A549 (cell line): ENCODE measurements at regions not wholly inside any gene's neighbourhood (a gene's known extent, or its start where the extent isn't known, plus 50 kb on each side); places are given as distances from the start of the nearest gene placed in this dataset.

ENCODE experiments used
- ATAC-seq, 2 experiments: fragments of 200-7000 bp in 1 of 2; fragments of >200 bp in 1 of 2; cut with Nextera tagmentation in 1 of 2; cut with Tn5 transposase in 1 of 2; 3 replicates each; pipeline versions ENCODE4 v1.8.0 to v1.9.1; 2018 to 2020; ENCODE audit warnings: mild to moderate bottlenecking in 1 of 2, moderate library complexity in 1 of 2
- CTCF ChIA-PET: fragments of 300-600 bp; sonication (Branson Sonifier 250); formaldehyde crosslinking; extraction: SDS; loops from one replicate; lab custom pipeline; 2021; ENCODE audit warnings: antibody characterized with exemption, inconsistent platforms; lab: Yijun Ruan, JAX
- POLR2A ChIA-PET: fragments of 350-600 bp; formaldehyde crosslinking; extraction: SDS; loops from one replicate; lab custom pipeline; 2021; ENCODE audit warnings: antibody characterized with exemption, inconsistent platforms; lab: Yijun Ruan, JAX
- DNase-seq, 2 experiments: peaks; one replicate each; pipeline versions ENCODE4 v3.0.0 to v3.0.0-alpha.2; 2011 to 2016; ENCODE audit warnings: low read depth in 1 of 2, low spot score in 1 of 2
- FAIRE-seq: peaks from 2 replicates; lab custom pipeline; 2011; peaks lifted over from hg19 to GRCh38; lab: Jason Lieb, UNC
- H3K27ac ChIP-seq, 2 experiments: fragments of >200 bp; sonication (Bioruptor Twin); formaldehyde crosslinking; 3 replicates each; pipeline ENCODE4 v1.5.1; 2016 to 2017
- H3K4me1 ChIP-seq: fragments of >200 bp; sonication (Bioruptor Twin); formaldehyde crosslinking; 3 replicates; pipeline ENCODE4 v1.6.1; 2016
- H3K4me2 ChIP-seq: fragments of >200 bp; sonication (Bioruptor Twin); formaldehyde crosslinking; 3 replicates; pipeline ENCODE4 v1.6.1; 2016
- H3K4me3 ChIP-seq: fragments of >200 bp; sonication (Bioruptor Twin); formaldehyde crosslinking; 3 replicates; pipeline ENCODE4 v1.5.1; 2016
- H3K9me3 ChIP-seq: fragments of >200 bp; sonication (Bioruptor Twin); formaldehyde crosslinking; 3 replicates; pipeline ENCODE4 v1.6.1; 2016
- CBX8 ChIP-seq: fragments of 200-600 bp; sonication (generic); IDR thresholded peaks from 2 replicates; pipeline ENCODE4 v1.6.1; 2016
- CEBPB ChIP-seq, 2 experiments: fragments of >200 bp in 1 of 2; sonication (Bioruptor Twin) in 1 of 2; formaldehyde crosslinking in 1 of 2; IDR thresholded peaks; 2 replicates each; pipeline ENCODE4 v1.6.1; 2012 to 2016
- CHD4 ChIP-seq: fragments of 200-600 bp; sonication (generic); IDR thresholded peaks from 2 replicates; pipeline ENCODE4 v1.6.1; 2016; ENCODE audit warnings: antibody characterized with exemption, mild to moderate bottlenecking, borderline replicate concordance
- CTCF ChIP-seq: fragments of >200 bp; sonication (Bioruptor Twin); formaldehyde crosslinking; IDR thresholded peaks from 3 replicates; pipeline ENCODE4 v1.5.1; 2016
- EHF ChIP-seq: fragments of 250-450 bp; sonication (Bioruptor Pico); IDR thresholded peaks from 2 replicates; pipeline ENCODE4 v1.5.0; 2020; ENCODE audit warnings: mild to moderate bottlenecking
- ELK1 ChIP-seq: fragments of 150-350 bp; IDR thresholded peaks from 2 replicates; pipeline ENCODE4 v1.6.1; 2014; ENCODE audit warnings: low read depth, mild to moderate bottlenecking, low read length
- FOSL2 ChIP-seq, 2 experiments: fragments of 450-650 bp in 1 of 2; fragments of >200 bp in 1 of 2; sonication (Bioruptor Twin) in 1 of 2; formaldehyde crosslinking; IDR thresholded peaks; 2 replicates each; pipeline versions ENCODE4 v1.5.0 to v1.6.1; 2016 to 2020; ENCODE audit warnings: mild to moderate bottlenecking in 1 of 2, moderate library complexity in 1 of 2
- HDAC2 ChIP-seq: fragments of 200-600 bp; sonication (generic); IDR thresholded peaks from 2 replicates; pipeline ENCODE4 v1.6.1; 2016
- MAFK ChIP-seq: fragments of 450-650 bp; IDR thresholded peaks from 2 replicates; pipeline ENCODE4 v1.6.1; 2014; ENCODE audit not compliant: partially characterized antibody
- PHF8 ChIP-seq: fragments of 200-600 bp; sonication (generic); IDR thresholded peaks from 2 replicates; pipeline ENCODE4 v1.6.1; 2016; ENCODE audit warnings: low read depth, mild to moderate bottlenecking, antibody characterized with exemption, moderate library complexity, borderline replicate concordance
- RCOR1 ChIP-seq: fragments of 150-350 bp; IDR thresholded peaks from 2 replicates; pipeline ENCODE4 v1.6.1; 2014; ENCODE audit warnings: antibody characterized with exemption, low read length, low read depth
- RFX5 ChIP-seq: fragments of 450-650 bp; IDR thresholded peaks from 2 replicates; pipeline ENCODE4 v1.7.1; 2014; ENCODE audit warnings: antibody characterized with exemption, mild to moderate bottlenecking, moderate library complexity
- SMC3 ChIP-seq: fragments of >200 bp; sonication (Bioruptor Twin); formaldehyde crosslinking; IDR thresholded peaks from 3 replicates; pipeline ENCODE4 v1.6.1; 2018; ENCODE audit warnings: inconsistent platforms
- TP53 ChIP-seq: fragments of 250-450 bp; sonication (Bioruptor Pico); IDR thresholded peaks from 2 replicates; pipeline ENCODE4 v1.5.0; 2021; ENCODE audit warnings: mild to moderate bottlenecking, moderate library complexity
- WGBS: methylation state at CpG from one replicate; pipeline ENCODE4 v1.1.6; 2017; ENCODE audit errors: missing lambda C conversion rate; 5-methylcytosine and 5-hydroxymethylcytosine counted together
- TF ChIP-seq, protein P1 (sequence below): fragments of 200-600 bp; sonication (generic); IDR thresholded peaks from 2 replicates; pipeline ENCODE4 v1.6.1; 2016; ENCODE audit warnings: antibody characterized with exemption, mild to moderate bottlenecking, moderate library complexity
- TF ChIP-seq, protein P2 (sequence below): IDR thresholded peaks from 2 replicates; pipeline ENCODE4 v1.6.1; 2012; ENCODE audit warnings: low read depth, borderline replicate concordance
- TF ChIP-seq, protein P3 (sequence below): fragments of 250-450 bp; sonication (Bioruptor Pico); IDR thresholded peaks from 2 replicates; pipeline ENCODE4 v1.5.0; 2020; ENCODE audit warnings: low read depth, mild to moderate bottlenecking, moderate library complexity
- TF ChIP-seq, protein P4 (sequence below): fragments of 450-650 bp; IDR thresholded peaks from 2 replicates; pipeline ENCODE4 v1.6.1; 2014; ENCODE audit warnings: antibody characterized with exemption

DNA sequence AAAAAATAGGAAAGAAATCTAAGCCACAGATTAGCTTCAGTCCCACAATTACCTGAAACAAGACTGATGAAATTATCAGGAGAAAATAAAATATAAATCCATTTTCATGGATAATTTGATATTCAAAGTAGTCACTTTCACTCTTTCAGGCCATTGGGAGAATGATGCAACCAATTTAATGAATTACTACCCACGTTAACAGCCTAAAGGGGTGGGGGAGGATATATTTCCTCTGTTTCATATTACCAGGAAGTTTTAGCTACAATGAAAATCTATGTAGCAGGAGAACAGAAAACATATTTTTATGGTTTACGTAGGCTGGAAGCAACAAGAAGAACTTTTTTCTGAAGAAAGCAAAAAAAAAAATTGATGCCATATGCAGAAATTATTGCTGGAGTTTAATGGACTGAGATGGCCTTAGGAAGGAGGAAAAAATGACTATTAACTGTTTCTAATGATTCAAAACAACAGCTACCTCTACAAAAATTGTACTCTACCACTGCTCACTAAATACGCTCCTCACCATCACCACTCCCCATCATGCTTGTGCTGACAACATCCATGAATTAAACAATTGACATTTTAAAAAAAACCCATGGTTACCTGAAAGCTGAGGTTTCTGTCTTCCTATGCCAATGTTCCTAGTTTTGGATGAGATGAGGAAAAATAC, 100.9 kb downstream of the CXXC4 start:
- Histone ChIP-seq H3K4me1 (no peaks in the 10 kb centered on the region), H3K4me3 (no peak overlapping the region), H3K9me3 (no peaks in the 10 kb centered on the region), H3K27ac (no peak overlapping the region), H3K4me2 (no peak overlapping the region)
- DNase-seq (no peak), ATAC-seq (no peak), FAIRE-seq (no peak)
- ChIA-PET POLR2A (no interaction called here), CTCF (no interaction called here)
- TF ChIP-seq, protein P1, sequence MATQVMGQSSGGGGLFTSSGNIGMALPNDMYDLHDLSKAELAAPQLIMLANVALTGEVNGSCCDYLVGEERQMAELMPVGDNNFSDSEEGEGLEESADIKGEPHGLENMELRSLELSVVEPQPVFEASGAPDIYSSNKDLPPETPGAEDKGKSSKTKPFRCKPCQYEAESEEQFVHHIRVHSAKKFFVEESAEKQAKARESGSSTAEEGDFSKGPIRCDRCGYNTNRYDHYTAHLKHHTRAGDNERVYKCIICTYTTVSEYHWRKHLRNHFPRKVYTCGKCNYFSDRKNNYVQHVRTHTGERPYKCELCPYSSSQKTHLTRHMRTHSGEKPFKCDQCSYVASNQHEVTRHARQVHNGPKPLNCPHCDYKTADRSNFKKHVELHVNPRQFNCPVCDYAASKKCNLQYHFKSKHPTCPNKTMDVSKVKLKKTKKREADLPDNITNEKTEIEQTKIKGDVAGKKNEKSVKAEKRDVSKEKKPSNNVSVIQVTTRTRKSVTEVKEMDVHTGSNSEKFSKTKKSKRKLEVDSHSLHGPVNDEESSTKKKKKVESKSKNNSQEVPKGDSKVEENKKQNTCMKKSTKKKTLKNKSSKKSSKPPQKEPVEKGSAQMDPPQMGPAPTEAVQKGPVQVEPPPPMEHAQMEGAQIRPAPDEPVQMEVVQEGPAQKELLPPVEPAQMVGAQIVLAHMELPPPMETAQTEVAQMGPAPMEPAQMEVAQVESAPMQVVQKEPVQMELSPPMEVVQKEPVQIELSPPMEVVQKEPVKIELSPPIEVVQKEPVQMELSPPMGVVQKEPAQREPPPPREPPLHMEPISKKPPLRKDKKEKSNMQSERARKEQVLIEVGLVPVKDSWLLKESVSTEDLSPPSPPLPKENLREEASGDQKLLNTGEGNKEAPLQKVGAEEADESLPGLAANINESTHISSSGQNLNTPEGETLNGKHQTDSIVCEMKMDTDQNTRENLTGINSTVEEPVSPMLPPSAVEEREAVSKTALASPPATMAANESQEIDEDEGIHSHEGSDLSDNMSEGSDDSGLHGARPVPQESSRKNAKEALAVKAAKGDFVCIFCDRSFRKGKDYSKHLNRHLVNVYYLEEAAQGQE, result no peak
- TF ChIP-seq CTCF, result no peak
- no peak for TF ChIP-seq ELK1
- TF ChIP-seq EHF, result no peak
- TF ChIP-seq FOSL2 (IDR thresholded peaks at IDR 0.05), result no peak
- no peak for TF ChIP-seq FOSL2 (CRISPR knock-in tag; IDR thresholded peaks at IDR 0.05)
- TF ChIP-seq, protein P2, sequence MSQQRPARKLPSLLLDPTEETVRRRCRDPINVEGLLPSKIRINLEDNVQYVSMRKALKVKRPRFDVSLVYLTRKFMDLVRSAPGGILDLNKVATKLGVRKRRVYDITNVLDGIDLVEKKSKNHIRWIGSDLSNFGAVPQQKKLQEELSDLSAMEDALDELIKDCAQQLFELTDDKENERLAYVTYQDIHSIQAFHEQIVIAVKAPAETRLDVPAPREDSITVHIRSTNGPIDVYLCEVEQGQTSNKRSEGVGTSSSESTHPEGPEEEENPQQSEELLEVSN, result no peak
- no peak for TF ChIP-seq HDAC2
- TF ChIP-seq SMC3, result no peak
- no peak for TF ChIP-seq PHF8
- no peak for TF ChIP-seq RFX5
- TF ChIP-seq CBX8, result no peak
- no peak for TF ChIP-seq RCOR1
- no peak for TF ChIP-seq CHD4
- no peak for TF ChIP-seq CEBPB (IDR thresholded peaks at IDR 0.05)
- TF ChIP-seq TP53 (CRISPR knock-in tag), result no peak
- TF ChIP-seq, protein P3, sequence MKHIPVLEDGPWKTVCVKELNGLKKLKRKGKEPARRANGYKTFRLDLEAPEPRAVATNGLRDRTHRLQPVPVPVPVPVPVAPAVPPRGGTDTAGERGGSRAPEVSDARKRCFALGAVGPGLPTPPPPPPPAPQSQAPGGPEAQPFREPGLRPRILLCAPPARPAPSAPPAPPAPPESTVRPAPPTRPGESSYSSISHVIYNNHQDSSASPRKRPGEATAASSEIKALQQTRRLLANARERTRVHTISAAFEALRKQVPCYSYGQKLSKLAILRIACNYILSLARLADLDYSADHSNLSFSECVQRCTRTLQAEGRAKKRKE (CRISPR knock-in tag), result no peak
- WGBS, result 38% methylated on average over 3 of the region's 3 CpGs

DNA sequence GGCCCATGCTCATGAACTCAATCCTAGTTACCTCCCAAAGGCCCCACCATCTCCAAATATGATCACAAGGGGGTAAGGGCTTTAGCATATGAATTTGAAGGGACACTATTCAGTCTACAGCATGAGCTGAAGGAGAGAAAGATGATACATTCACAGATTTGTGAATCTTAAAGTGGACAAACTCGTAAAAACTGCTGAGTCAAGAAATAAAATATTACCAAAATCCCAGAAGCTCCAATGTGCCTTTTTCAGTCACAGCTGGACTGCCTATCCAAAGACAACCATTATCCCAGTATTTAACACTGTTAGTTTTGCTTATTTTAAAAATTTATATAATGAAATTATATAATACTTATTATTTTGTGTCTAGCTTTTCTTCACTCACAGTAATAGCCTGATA, 109.0 kb downstream of the CXXC4 start:
- CTCF ChIA-PET, result no interaction called here
- WGBS, result 4% methylated on average over 1 of the region's 1 CpG
- peak; percentile 19 for TF ChIP-seq MAFK
- TF ChIP-seq, protein P4, sequence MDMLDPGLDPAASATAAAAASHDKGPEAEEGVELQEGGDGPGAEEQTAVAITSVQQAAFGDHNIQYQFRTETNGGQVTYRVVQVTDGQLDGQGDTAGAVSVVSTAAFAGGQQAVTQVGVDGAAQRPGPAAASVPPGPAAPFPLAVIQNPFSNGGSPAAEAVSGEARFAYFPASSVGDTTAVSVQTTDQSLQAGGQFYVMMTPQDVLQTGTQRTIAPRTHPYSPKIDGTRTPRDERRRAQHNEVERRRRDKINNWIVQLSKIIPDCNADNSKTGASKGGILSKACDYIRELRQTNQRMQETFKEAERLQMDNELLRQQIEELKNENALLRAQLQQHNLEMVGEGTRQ, result no peak
- TF ChIP-seq, all 56 proteins: peak for 1
- no peak overlapping the region for H3K27ac ChIP-seq
- no peaks in the 10 kb centered on the region for H3K9me3 ChIP-seq
- H3K4me1 ChIP-seq, result no peaks in the 10 kb centered on the region
- no peak for FAIRE-seq
- no peak for DNase-seq
- no peak overlapping the region for H3K4me3 ChIP-seq
- no peak overlapping the region for H3K4me2 ChIP-seq
- ATAC-seq, result no peak
- POLR2A ChIA-PET, result no interaction called here
